HG02852 (cell line): ENCODE measurements at regions not wholly inside any gene's neighbourhood (a gene's known extent, or its start where the extent isn't known, plus 50 kb on each side); places are given as distances from the start of the nearest gene placed in this dataset.

ENCODE experiments used
- ATAC-seq: cut with Tn5 transposase; IDR thresholded peaks from one replicate; pipeline ENCODE4 v1.9.1; 2021; ENCODE audit warnings: mild to moderate bottlenecking, moderate library complexity; ENCODE audit not compliant: unreplicated experiment

- ATAC-seq = no peak
Observed at GRCh38 chrX:113770071-113770470, 813.8 kb upstream of the HTR2C start.

- no peak for ATAC-seq
Observed at GRCh38 chrX:113759422-113759821, 824.5 kb upstream of the HTR2C start.

GRCh38 chrX:113747274-113747973, 836.5 kb upstream of the HTR2C start:
- ATAC-seq = no peak

- peak; percentile 61 for ATAC-seq
Observed at GRCh38 chrX:113743069-113743468, 840.8 kb upstream of the HTR2C start.

GRCh38 chrX:113741744-113742143, 842.1 kb upstream of the HTR2C start:
- no peak for ATAC-seq

- ATAC-seq = no peak
Observed at GRCh38 chrX:113728937-113729336, 854.9 kb upstream of the HTR2C start.

- no peak for ATAC-seq
Observed at GRCh38 chrX:113726898-113727297, 857.0 kb upstream of the HTR2C start.

GRCh38 chrX:113726466-113726865, 857.4 kb upstream of the HTR2C start:
- ATAC-seq = peak; percentile 62

GRCh38 chrX:113726009-113726408, 857.9 kb upstream of the HTR2C start:
- ATAC-seq = peak; percentile 41

- ATAC-seq = no peak
Observed at GRCh38 chrX:113699939-113700338, 859.3 kb upstream of the AMOT start.

GRCh38 chrX:113675278-113675677, 834.6 kb upstream of the AMOT start:
- ATAC-seq = no peak

GRCh38 chrX:113651306-113651705, 810.7 kb upstream of the AMOT start:
- no peak for ATAC-seq

- no peak for ATAC-seq
Observed at GRCh38 chrX:113644426-113644825, 803.8 kb upstream of the AMOT start.

GRCh38 chrX:113634565-113634964, 793.9 kb upstream of the AMOT start:
- no peak for ATAC-seq

- no peak for ATAC-seq
Observed at GRCh38 chrX:113629326-113629725, 788.7 kb upstream of the AMOT start.

GRCh38 chrX:113594123-113594841, 753.7 kb upstream of the AMOT start:
- ATAC-seq = no peak

- ATAC-seq = no peak
Observed at GRCh38 chrX:113586281-113586898, 745.8 kb upstream of the AMOT start.

- ATAC-seq = no peak
Observed at GRCh38 chrX:113580486-113580885, 739.9 kb upstream of the AMOT start.

GRCh38 chrX:113558576-113558975, 717.9 kb upstream of the AMOT start:
- ATAC-seq = no peak

- ATAC-seq = no peak
Observed at GRCh38 chrX:113551919-113552318, 711.3 kb upstream of the AMOT start.

- ATAC-seq = no peak
Observed at GRCh38 chrX:113548308-113549015, 707.8 kb upstream of the AMOT start.
